WTC11 (cell line): ENCODE measurements at regions not wholly inside any gene's neighbourhood (a gene's known extent, or its start where the extent isn't known, plus 50 kb on each side); places are given as distances from the start of the nearest gene placed in this dataset.

ENCODE experiments used
- ATAC-seq: fragments of 200-7000 bp; cut with Tn5 transposase; 2 replicates; pipeline ENCODE4 v1.10.0; 2021; ENCODE audit warnings: mild to moderate bottlenecking, moderate library complexity
- CTCF ChIA-PET: fragments of 300-600 bp; sonication (Branson Sonifier 250); formaldehyde crosslinking; loops from one replicate; lab custom pipeline; 2021; ENCODE audit warnings: antibody characterized with exemption; lab: Charles Lee
- POLR2A ChIA-PET: fragments of 350-600 bp; sonication (Branson Sonifier 250); formaldehyde crosslinking; loops from one replicate; lab custom pipeline; 2021; ENCODE audit warnings: antibody characterized with exemption; lab: Charles Lee
- DNase-seq: peaks from one replicate; pipeline ENCODE4 v3.0.0; 2021; ENCODE audit warnings: low spot score
- H3K27ac Mint-ChIP-seq: 2 replicates; pipeline ENCODE4 v1.8.0; 2021; ENCODE audit warnings: mixed read lengths
- H3K27me3 Mint-ChIP-seq: 2 replicates; pipeline ENCODE4 v1.8.0; 2021; ENCODE audit warnings: low read depth, mild to moderate bottlenecking, moderate library complexity, mixed read lengths
- H3K36me3 Mint-ChIP-seq: 2 replicates; pipeline ENCODE4 v1.8.0; 2021; ENCODE audit warnings: mixed read lengths
- H3K4me1 Mint-ChIP-seq: 2 replicates; pipeline ENCODE4 v1.8.0; 2022; ENCODE audit warnings: mixed read lengths
- H3K4me3 Mint-ChIP-seq: 2 replicates; pipeline ENCODE4 v1.8.0; 2021; ENCODE audit warnings: mild to moderate bottlenecking, moderate library complexity, mixed read lengths
- H3K9me3 Mint-ChIP-seq: 2 replicates; pipeline ENCODE4 v1.8.0; 2021; ENCODE audit warnings: mixed read lengths
- ATF1 ChIP-seq: sonication (generic); formaldehyde crosslinking; IDR thresholded peaks from 2 replicates; pipeline ENCODE4 v1.8.1; 2023; ENCODE audit warnings: mild to moderate bottlenecking, moderate library complexity, missing genetic modification reagents
- CBFB ChIP-seq: sonication (generic); formaldehyde crosslinking; IDR thresholded peaks from 2 replicates; pipeline ENCODE4 v1.8.1; 2022; ENCODE audit warnings: mild to moderate bottlenecking, low read depth, missing genetic modification reagents
- CREB1 ChIP-seq: sonication (generic); formaldehyde crosslinking; IDR thresholded peaks from 2 replicates; pipeline ENCODE4 v1.8.0; 2023; ENCODE audit warnings: mild to moderate bottlenecking, missing genetic modification reagents
- ESRRA ChIP-seq: sonication (generic); formaldehyde crosslinking; IDR thresholded peaks from 2 replicates; pipeline ENCODE4 v1.8.1; 2022; ENCODE audit warnings: mild to moderate bottlenecking, missing genetic modification reagents, borderline replicate concordance
- FOXP1 ChIP-seq: sonication (generic); formaldehyde crosslinking; IDR thresholded peaks from 2 replicates; pipeline ENCODE4 v1.8.0; 2022; ENCODE audit warnings: missing genetic modification reagents, mild to moderate bottlenecking, moderate library complexity, borderline replicate concordance
- GRHL2 ChIP-seq: fragments of 250-450 bp; sonication (Bioruptor Pico); IDR thresholded peaks from 2 replicates; pipeline ENCODE4 v1.8.0; 2022; ENCODE audit warnings: mild to moderate bottlenecking, moderate library complexity; ENCODE audit not compliant: insufficient replicate concordance, severe bottlenecking
- JAZF1 ChIP-seq: fragments of 250-450 bp; sonication (Bioruptor Pico); IDR thresholded peaks from 2 replicates; pipeline ENCODE4 v1.9.0; 2021; ENCODE audit warnings: moderate library complexity, mild to moderate bottlenecking, inconsistent platforms
- KAT7 ChIP-seq: sonication (generic); formaldehyde crosslinking; IDR thresholded peaks from 2 replicates; pipeline ENCODE4 v1.8.1; 2023; ENCODE audit warnings: missing genetic modification reagents, mild to moderate bottlenecking, borderline replicate concordance
- MAX ChIP-seq: sonication (generic); formaldehyde crosslinking; IDR thresholded peaks from 2 replicates; pipeline ENCODE4 v1.8.0; 2022; ENCODE audit warnings: mild to moderate bottlenecking, missing genetic modification reagents
- NR3C1 ChIP-seq: sonication (generic); formaldehyde crosslinking; conservative IDR thresholded peaks from 2 replicates; pipeline ENCODE4 v1.8.1; 2023; ENCODE audit warnings: low read depth, mild to moderate bottlenecking, missing genetic modification reagents
- SMAD4 ChIP-seq: sonication (generic); formaldehyde crosslinking; IDR thresholded peaks from 2 replicates; pipeline ENCODE4 v1.8.0; 2022; ENCODE audit warnings: mild to moderate bottlenecking, missing genetic modification reagents
- TEAD1 ChIP-seq: sonication (generic); formaldehyde crosslinking; IDR thresholded peaks from 2 replicates; pipeline ENCODE4 v1.8.0; 2022; ENCODE audit warnings: mild to moderate bottlenecking, missing genetic modification reagents
- ZBTB21 ChIP-seq: sonication (generic); formaldehyde crosslinking; IDR thresholded peaks from 2 replicates; pipeline ENCODE4 v1.8.1; 2023; ENCODE audit warnings: mild to moderate bottlenecking, missing genetic modification reagents, borderline replicate concordance
- ZNF121 ChIP-seq: sonication (generic); formaldehyde crosslinking; IDR thresholded peaks from 2 replicates; pipeline ENCODE4 v1.8.0; 2023; ENCODE audit warnings: missing genetic modification reagents
- ZNF263 ChIP-seq: sonication (generic); formaldehyde crosslinking; IDR thresholded peaks from 2 replicates; pipeline ENCODE4 v1.8.1; 2022; ENCODE audit warnings: low read depth, mild to moderate bottlenecking, moderate library complexity, missing genetic modification reagents
- ZNF396 ChIP-seq: fragments of 250-450 bp; sonication (Bioruptor Pico); IDR thresholded peaks from 2 replicates; pipeline ENCODE4 v1.8.0; 2021; ENCODE audit warnings: mild to moderate bottlenecking, moderate library complexity, borderline replicate concordance
- ZNF423 ChIP-seq: fragments of 250-450 bp; sonication (Bioruptor Pico); IDR thresholded peaks from 2 replicates; pipeline ENCODE4 v2.1.2; 2022; ENCODE audit warnings: mild to moderate bottlenecking, moderate library complexity
- ZNF671 ChIP-seq: fragments of 250-450 bp; sonication (Bioruptor Pico); IDR thresholded peaks from 2 replicates; pipeline ENCODE4 v1.8.0; 2021; ENCODE audit warnings: mild to moderate bottlenecking
- TF ChIP-seq, protein P1 (sequence below): sonication (generic); formaldehyde crosslinking; IDR thresholded peaks from 2 replicates; pipeline ENCODE4 v1.8.0; 2023; ENCODE audit warnings: missing genetic modification reagents
- TF ChIP-seq, protein P2 (sequence below): fragments of 250-450 bp; sonication (Bioruptor Pico); IDR thresholded peaks from 2 replicates; pipeline ENCODE4 v2.1.2; 2022; ENCODE audit warnings: mild to moderate bottlenecking, moderate library complexity
- TF ChIP-seq, protein P3 (sequence below): sonication (generic); formaldehyde crosslinking; IDR thresholded peaks from 2 replicates; pipeline ENCODE4 v1.8.0; 2023; ENCODE audit warnings: mild to moderate bottlenecking, missing genetic modification reagents
- TF ChIP-seq, protein P4 (sequence below): sonication (generic); formaldehyde crosslinking; IDR thresholded peaks from 2 replicates; pipeline ENCODE4 v1.8.0; 2022; ENCODE audit warnings: mild to moderate bottlenecking, missing genetic modification reagents

- Mint-ChIP-seq H3K36me3 (no peaks in the 10 kb centered on the region), H3K27ac (peak overlapping the region; percentile 42), H3K9me3 (no peaks in the 10 kb centered on the region), H3K4me1 (peaks cover 62% of the 10 kb centered on the region), H3K4me3 (no peak overlapping the region), H3K27me3 (no peaks in the 10 kb centered on the region)
- TF ChIP-seq KAT7 (CRISPR knock-in tag) (no peak), ZNF423 (CRISPR knock-in tag) (peak; percentile 82)
- DNase-seq = no peak
- ATAC-seq = peak; percentile 14
- ChIA-PET POLR2A (no interaction called here), CTCF (interaction anchor here (1.5 to 2.1 kb wide), 2 partner anchors 37 to 43 kb away, joined by 5 read pairs; no protein-coding TSS in a partner anchor)
These were observed 185.6 kb upstream of the CAMK1G start for GRCh38 chr1:209397910-209398309.

DNA sequence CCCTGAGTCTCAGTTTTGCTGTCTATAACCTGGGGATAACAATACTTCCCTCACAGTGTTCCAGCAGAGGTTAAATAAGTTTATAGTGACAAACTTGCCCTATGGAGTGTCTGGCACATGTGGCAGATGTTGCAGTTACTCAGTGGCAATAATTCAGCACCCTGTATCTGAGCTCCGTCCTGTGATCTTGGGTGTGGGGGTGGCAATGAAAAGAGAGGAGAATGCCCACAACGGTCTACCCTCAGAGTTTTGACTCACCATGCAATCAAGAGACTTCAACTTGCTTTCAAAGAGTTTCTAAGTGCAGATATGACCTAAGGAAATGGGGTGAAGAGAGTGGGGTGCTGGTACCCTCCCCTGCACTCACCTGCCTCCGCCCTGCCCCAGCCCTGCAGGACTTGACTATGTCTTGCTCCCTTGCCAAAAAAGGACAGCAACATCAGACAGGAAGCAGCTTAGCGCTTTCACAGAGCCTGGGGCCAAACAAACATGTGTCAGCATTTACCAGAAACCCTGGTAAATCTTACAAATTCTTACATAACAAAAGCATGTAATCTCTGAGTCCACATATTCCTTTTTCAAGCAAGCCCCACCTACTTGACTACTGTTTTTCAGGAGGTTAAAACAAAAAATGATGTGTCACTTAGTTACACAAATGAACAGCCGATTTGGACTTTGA, 185.1 kb upstream of the CAMK1G start:
- peak overlapping the region; percentile 42 for H3K27ac Mint-ChIP-seq
- peaks cover 60% of the 10 kb centered on the region for H3K4me1 Mint-ChIP-seq
- ATAC-seq (peak; percentile 79), DNase-seq (peak; percentile 20)
- TF ChIP-seq TEAD1 (CRISPR knock-in tag) (no peak), ZNF263 (CRISPR knock-in tag) (no peak), ZNF671 (CRISPR knock-in tag) (no peak), SMAD4 (no peak), ZNF396 (CRISPR knock-in tag) (no peak), GRHL2 (no peak), NR3C1 (CRISPR knock-in tag) (no peak), CBFB (CRISPR knock-in tag) (no peak)
- TF ChIP-seq, protein P1, sequence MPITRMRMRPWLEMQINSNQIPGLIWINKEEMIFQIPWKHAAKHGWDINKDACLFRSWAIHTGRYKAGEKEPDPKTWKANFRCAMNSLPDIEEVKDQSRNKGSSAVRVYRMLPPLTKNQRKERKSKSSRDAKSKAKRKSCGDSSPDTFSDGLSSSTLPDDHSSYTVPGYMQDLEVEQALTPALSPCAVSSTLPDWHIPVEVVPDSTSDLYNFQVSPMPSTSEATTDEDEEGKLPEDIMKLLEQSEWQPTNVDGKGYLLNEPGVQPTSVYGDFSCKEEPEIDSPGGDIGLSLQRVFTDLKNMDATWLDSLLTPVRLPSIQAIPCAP = no peak
- TF ChIP-seq, protein P2, sequence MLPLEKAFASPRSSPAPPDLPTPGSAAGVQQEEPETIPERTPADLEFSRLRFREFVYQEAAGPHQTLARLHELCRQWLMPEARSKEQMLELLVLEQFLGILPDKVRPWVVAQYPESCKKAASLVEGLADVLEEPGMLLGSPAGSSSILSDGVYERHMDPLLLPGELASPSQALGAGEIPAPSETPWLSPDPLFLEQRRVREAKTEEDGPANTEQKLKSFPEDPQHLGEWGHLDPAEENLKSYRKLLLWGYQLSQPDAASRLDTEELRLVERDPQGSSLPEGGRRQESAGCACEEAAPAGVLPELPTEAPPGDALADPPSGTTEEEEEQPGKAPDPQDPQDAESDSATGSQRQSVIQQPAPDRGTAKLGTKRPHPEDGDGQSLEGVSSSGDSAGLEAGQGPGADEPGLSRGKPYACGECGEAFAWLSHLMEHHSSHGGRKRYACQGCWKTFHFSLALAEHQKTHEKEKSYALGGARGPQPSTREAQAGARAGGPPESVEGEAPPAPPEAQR (CRISPR knock-in tag) = no peak
- TF ChIP-seq, protein P3, sequence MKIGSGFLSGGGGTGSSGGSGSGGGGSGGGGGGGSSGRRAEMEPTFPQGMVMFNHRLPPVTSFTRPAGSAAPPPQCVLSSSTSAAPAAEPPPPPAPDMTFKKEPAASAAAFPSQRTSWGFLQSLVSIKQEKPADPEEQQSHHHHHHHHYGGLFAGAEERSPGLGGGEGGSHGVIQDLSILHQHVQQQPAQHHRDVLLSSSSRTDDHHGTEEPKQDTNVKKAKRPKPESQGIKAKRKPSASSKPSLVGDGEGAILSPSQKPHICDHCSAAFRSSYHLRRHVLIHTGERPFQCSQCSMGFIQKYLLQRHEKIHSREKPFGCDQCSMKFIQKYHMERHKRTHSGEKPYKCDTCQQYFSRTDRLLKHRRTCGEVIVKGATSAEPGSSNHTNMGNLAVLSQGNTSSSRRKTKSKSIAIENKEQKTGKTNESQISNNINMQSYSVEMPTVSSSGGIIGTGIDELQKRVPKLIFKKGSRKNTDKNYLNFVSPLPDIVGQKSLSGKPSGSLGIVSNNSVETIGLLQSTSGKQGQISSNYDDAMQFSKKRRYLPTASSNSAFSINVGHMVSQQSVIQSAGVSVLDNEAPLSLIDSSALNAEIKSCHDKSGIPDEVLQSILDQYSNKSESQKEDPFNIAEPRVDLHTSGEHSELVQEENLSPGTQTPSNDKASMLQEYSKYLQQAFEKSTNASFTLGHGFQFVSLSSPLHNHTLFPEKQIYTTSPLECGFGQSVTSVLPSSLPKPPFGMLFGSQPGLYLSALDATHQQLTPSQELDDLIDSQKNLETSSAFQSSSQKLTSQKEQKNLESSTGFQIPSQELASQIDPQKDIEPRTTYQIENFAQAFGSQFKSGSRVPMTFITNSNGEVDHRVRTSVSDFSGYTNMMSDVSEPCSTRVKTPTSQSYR (CRISPR knock-in tag) = no peak
- TF ChIP-seq, protein P4, sequence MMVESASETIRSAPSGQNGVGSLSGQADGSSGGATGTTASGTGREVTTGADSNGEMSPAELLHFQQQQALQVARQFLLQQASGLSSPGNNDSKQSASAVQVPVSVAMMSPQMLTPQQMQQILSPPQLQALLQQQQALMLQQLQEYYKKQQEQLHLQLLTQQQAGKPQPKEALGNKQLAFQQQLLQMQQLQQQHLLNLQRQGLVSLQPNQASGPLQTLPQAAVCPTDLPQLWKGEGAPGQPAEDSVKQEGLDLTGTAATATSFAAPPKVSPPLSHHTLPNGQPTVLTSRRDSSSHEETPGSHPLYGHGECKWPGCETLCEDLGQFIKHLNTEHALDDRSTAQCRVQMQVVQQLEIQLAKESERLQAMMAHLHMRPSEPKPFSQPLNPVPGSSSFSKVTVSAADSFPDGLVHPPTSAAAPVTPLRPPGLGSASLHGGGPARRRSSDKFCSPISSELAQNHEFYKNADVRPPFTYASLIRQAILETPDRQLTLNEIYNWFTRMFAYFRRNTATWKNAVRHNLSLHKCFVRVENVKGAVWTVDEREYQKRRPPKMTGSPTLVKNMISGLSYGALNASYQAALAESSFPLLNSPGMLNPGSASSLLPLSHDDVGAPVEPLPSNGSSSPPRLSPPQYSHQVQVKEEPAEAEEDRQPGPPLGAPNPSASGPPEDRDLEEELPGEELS (CRISPR knock-in tag) = no peak
- ChIA-PET POLR2A (no interaction called here), CTCF (interaction anchor here (0.5 to 2.1 kb wide), 3 partner anchors 37 to 1314 kb away, joined by 4 to 5 read pairs (median 5); no protein-coding TSS in a partner anchor)
- H3K36me3 Mint-ChIP-seq = no peaks in the 10 kb centered on the region
- no peaks in the 10 kb centered on the region for H3K27me3 Mint-ChIP-seq
- H3K4me3 Mint-ChIP-seq = no peak overlapping the region
- no peaks in the 10 kb centered on the region for H3K9me3 Mint-ChIP-seq

GRCh38 chr1:209399800-209400199, 183.7 kb upstream of the CAMK1G start:
- Mint-ChIP-seq H3K27ac (no peak overlapping the region), H3K9me3 (no peaks in the 10 kb centered on the region), H3K36me3 (no peaks in the 10 kb centered on the region), H3K27me3 (no peaks in the 10 kb centered on the region), H3K4me1 (peaks cover 47% of the 10 kb centered on the region), H3K4me3 (no peak overlapping the region)
- ChIA-PET CTCF (interaction anchor here (1.0 kb wide), 1 partner anchor 45 kb away, joined by 4 read pairs; no protein-coding TSS in a partner anchor), POLR2A (interaction anchor here (0.5 kb wide), 1 partner anchor 29 kb away, joined by 3 read pairs; no protein-coding TSS in a partner anchor)
- DNase-seq = no peak
- no peak for ATAC-seq
- TF ChIP-seq ATF1 (CRISPR knock-in tag) = no peak
- TF ChIP-seq ZBTB21 (CRISPR knock-in tag) = no peak
- no peak for TF ChIP-seq ZNF396 (CRISPR knock-in tag)
- no peak for TF ChIP-seq MAX (CRISPR knock-in tag)
- no peak for TF ChIP-seq ESRRA
- no peak for TF ChIP-seq JAZF1 (CRISPR knock-in tag)
- no peak for TF ChIP-seq ZNF121
- TF ChIP-seq, protein P1 = no peak
- no peak for TF ChIP-seq CREB1 (CRISPR knock-in tag)
- no peak for TF ChIP-seq FOXP1 (CRISPR knock-in tag)
- TF ChIP-seq SMAD4 = no peak
- no peak for TF ChIP-seq NR3C1 (CRISPR knock-in tag)
